ENCODE measurements at regions not wholly inside any gene's neighbourhood (a gene's known extent, or its start where the extent isn't known, plus 50 kb on each side); places are given as distances from the start of the nearest gene placed in this dataset.
"Not testable (repeated sequence)": the region's sequence is repeated elsewhere in the genome, so short reads cannot be mapped to it uniquely, and the experiment has no call there.

DNA sequence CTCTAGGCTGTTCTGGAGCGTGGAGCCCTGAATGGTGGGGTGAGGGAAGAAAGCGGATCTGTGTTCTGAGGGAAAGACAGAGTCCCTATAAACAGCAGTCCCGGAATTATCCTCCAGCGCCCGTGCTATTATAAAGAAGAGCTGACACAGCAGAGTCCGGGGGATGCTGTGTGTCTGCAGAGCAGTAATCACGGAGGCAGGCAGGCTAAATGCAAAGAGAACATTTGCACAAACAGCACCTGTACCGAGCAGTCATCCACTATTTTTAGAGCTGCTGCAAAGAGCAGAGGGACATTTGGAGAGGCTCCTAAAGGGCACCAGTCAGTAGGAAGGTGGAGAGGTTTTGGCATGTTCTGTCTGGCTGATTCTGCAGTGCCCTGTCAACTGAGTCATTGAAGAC lies 293.8 kb upstream of the SLC14A2 start:
- DNase-seq = no peak

DNA sequence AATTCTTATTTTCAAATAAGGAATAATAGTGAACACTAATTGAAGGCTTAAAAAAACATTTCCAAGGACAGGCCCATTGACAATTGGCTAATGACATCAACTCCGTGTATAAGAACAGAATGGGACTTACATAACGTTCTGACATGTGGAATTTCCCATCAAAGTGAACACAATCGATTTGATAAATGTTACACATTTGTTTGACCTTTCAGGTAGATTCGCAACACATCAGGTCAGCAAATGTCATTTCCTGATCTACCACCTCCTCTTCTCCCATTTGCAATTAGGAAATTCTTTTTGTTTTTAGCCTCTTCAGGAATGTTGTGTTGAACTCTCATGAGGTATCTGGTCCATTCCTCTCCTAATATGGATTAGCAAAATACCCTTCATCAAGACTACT lies 292.9 kb upstream of the SLC14A2 start:
- DNase-seq = no peak

DNA sequence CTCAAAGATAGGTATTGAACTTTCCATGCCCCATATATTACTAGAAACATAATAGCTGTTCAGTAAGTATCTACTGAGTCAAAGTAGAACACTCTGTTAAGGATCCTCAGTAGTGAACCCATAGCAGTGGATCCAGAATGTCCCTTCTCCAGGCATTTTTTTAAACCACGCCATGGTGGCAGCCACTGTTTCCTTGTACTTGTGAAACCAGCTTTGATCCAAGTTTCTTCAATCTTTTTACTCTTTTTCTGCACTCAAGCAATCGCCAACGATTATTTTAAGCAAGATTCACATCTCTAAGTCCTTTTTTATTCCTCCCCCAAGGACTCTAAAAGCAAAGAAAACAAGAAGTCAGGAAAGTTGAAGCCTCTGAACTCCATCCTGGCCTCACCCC lies 291.2 kb upstream of the SLC14A2 start:
- no peak for DNase-seq

DNA sequence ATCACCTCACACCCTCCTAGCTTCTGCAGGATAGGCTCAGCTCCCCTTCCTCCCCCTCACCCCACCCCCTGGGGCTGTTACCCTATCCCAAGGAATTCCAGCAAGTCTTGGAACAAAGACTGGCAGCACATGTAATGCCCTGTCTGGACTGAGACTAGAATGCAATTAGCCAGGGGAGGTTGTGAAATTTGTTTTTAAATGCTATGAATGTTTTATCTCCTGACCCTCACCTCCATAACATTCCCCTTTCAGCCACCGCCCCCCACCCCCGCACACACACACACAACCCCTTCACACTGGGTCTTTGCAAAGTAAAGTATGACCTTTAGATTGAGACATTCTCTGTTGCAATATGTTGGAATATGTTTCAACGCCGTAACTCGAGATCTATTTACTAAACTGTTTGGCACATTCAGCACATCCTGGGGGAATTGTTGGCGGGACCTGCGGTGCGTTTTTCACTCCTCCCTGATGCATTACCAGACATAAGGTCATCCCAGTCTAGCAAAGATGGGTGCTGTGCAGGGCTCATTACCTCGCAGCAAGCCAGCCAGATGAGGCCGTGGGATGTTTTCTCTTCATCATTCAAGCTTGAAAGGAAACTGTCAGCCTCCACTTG lies 290.7 kb upstream of the SLC14A2 start:
- DNase-seq = peak; percentile 69

DNA sequence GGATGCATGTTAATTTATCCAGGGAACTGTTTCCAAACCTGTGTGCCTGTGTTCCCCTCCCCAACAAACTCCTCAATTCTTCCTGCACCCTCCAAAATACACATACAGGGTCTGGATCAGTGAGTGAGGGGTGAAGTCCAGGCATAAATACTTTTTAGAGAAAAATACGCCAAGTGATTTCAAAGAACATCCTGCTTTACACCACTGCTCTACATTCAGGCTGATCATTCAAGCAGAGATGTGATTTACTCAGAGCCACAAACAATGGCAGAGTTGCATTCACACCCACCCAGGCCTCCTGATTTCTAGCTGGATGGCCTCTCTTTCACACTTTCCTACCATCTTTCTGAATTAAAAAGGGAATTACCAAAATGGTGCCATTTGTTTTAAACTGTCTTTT lies 289.5 kb upstream of the SLC14A2 start:
- DNase-seq = peak; percentile 30

DNA sequence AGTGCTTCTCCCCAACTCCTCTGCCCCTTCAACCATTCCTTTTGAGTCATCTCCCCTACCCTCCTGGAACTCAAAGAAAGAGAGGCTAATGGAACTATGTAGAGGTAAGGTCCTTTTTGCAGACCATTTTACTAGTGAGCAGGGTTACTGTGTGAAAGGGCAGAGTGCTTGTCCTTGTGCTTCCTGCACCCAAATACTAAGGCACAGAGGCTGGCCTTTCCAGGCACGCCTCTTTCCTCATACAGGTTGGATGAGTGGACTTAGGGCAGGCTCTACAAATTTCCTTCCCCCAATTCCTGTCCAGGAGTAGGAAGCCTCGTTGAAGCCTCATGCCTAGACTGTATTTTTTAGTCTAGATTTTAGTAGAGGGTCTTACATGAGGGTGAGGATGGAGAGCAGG lies 288.8 kb upstream of the SLC14A2 start:
- DNase-seq = no peak

DNA sequence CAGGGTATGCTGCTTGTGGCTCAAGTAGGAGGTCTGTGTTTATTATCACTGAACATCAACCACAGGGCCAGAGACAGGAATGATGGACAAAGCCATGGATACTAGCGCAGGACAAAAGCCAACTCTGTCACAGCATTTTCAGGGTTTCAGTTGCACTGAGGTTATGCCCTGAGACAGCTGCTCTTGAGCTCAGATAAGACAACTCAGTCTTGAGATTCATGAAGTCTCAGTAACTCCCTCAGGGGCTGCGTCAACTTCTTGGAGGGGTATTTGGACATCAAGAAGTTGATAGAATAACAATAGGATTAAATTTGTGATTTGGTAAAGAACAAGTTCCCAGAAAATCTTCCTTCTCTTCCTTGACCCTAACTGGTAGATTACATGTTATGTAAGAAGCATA lies 287.0 kb upstream of the SLC14A2 start:
- no peak for DNase-seq

DNA sequence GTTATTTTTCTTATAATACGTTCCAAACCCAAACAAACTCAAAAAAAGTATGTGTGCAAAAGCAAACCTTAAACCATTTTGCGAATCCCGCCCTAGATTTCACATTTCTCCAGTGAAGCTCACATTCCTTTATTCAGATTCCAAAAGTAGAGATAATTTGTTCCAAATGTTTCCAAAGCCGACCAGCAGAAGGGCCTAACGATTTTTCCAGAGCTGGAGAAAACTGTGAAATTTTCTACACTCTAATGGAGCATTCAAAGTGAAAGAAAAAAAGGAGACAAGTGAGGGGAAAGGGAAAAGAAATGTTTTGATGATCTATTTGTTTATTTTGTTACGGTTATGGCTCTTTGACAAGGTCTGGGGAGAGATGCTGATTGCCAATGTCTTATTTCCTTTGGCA lies 286.5 kb upstream of the SLC14A2 start:
- peak; percentile 72 for DNase-seq

DNA sequence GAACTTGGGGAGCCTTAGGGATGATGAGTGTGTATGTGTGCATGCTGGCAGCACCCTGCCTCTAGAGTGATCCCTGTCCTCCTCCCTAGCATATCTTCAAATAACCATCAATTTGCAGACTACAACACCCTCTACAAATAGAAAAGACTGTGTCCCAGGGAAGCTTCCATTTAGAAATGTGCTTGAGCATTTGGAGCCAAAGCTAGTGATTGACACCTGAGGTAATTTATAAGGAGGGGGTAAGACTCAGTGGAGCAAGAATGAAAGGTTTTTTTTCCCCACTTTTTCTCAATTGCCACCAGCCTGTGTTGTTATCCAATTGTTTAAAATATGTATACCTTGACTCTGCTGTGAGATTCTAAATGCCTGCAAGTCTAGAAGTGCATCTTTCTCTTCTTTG lies 286.0 kb upstream of the SLC14A2 start:
- DNase-seq = peak; percentile 43

DNA sequence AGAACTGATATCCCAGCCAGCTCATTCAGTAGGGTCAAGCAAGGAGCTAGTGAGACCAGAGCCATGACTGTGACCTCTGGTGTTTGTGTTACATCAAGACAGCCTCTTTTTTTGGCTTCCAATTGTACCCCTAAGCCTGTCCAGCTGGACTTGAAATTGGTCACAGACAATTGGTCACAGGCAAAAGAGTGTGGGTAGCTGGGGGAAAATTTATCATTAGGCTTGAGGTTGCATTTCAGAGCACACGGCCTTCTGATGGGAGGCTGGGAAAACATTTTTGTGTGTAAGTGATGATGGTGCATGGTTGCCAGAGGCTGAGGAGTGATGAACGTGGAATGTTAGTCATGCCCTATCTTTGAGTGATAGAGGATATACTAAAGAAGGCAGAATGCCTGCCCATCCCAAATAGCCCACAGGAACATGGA lies 285.1 kb upstream of the SLC14A2 start:
- no peak for DNase-seq

DNA sequence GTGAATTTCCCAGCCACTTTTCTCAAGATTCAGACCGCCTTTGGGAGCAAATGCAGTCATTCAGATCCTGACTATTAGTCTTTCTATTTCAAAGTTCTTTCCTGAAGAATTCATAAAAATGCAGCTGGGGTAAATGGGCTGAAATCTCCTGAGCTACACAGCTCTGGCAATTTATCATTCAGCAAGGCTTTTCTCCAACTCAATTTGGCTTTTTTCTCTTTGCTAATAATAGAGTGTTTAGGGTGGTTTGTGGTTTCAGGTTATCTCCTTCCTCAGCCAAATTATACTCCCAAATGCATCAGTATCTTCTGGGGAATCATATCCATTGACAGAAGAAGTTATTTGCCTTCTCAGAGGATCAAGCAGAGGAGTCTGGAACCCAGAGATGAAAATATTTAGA lies 282.4 kb upstream of the SLC14A2 start:
- DNase-seq = no peak

DNA sequence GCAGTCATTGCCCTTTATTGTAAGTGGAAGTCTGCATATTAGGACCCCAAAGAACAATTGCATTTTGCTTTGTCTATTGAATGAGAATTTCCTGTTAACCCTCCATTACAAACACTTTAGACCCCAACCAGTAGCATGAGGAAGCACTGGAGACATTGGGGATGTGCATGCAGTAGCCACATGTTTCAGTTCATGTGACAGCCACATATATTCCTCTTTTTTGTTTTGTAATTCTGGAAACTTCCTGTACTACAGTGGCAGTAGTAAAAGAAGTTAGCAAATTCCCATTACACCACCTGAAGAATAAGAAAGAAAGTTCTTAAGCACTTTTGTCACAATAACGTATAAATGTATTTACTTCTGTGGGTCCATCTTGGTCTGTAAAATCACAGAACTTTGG lies 281.1 kb upstream of the SLC14A2 start:
- no peak for DNase-seq

DNA sequence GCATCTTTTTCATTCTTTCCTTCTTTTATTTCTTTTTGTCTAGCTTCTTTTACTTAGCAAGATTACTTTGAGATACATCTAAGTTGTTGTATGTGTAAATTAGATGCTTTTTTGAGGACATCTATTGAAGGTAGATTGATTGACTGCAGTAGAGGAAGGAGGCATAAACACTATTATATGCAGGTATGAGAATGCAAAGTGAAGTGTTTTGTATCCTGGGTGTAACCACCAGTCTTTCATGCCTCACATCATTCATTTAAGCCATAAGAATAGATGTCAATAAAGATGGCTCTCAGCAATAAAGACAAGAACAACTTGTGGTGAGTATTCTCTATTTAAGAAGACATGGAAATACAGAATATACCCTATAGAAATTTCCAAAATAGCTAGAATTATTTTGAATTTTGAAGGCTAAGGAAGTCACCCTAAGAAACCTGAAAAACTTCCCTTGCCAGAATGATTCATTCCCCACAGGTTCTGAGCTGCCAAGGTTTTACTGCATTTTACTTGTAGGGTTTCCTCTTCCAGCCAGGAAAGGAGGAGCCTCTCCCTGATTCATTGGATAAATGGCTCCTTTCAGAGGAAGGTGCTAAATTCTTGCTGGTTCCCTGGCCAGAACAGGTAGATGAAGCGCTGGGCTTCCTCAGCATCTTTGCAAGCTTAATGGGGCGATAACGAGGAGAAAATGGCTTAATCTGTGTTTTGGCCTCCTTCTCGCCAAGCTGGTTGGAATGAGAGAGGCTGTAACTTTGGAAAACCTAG lies 279.8 kb upstream of the SLC14A2 start:
- no peak for DNase-seq

DNA sequence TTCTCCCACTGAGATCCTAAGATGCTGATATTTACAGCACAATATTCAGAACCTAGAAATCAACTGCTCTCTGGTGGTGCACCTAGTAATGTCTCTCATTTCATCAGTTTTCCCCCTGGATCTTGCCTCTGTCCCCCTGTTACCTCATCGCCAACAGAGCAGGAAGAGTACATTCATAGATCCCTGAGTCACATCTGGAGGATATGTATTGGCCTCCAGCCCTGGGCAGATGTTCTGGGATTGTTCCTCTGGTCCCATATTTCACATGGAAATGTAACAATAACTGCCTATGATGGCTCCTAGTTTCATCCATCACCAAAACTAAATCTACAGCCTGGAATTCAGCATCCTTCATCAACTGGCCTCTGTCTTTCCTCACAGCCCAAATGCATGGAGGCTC lies 278.8 kb upstream of the SLC14A2 start:
- DNase-seq = no peak

DNA sequence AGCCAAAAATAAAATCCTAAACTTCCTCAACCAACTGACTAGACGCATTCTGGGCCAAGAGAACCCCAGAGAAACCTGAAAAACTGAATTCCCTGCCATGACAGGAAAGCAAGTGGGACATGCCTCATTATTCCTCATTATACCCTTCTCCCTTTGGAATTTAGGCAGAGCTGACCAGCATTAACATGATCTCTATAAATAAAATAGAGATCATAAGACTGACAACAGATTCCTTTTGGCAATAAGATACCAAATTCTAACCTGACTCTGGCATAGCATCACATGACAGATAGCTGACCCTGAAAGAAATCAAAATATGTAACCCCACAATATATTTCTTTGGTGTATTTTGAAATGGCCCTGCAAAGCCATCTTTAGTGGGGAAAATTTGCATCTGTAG lies 277.8 kb upstream of the SLC14A2 start:
- DNase-seq = no peak

DNA sequence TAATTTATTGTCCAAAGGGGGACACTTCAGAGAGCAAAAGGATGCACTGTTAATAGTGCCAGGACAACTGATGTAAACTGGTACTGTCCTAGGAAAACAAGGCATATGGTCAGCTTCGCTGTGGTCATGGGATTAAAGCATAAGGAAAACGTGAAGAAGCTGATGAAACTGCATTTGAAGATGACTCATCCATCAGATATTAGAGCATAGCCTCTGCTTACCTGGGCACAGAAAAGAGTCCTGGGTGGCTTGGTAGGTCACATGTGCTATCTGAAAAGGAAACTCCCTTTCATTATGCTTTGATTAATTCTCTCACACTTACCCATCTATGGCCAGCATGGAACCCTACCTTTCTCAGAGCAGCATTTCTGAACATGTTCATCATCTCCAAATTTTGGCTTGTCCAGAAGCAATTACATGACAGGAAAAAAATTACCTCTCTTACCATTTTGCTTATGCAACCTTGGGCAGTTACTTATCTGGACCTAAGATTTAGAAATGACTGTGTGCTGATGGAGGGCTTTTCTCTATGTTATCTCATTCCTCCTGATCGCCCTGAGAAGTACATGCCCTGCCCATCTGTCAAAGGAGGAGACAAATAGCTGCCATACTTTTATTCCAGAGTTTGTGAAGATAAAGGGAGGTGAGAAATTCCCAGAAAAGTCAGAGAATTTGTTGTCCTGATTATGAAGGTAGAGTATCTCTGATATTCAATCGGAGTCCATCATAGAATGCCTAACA lies 275.3 kb upstream of the SLC14A2 start:
- DNase-seq = no peak

DNA sequence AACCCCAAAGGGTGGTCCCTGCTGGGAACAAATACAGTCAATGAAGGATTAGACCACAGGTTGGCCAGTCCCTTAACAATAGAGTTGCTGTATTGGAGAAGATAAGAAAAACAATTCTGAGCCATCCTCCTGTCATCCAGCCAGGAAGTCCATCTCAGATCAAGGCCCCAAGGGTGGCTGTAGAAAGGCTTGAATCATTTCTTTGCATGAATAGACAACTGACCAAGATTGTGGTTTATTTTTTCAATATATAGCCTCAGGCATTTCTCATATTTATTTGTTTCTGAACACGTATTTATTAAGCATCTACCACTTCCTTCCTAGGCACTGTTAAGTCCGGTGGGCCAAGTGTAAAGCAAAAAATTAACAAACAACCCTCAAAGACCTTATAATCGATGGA lies 274.4 kb upstream of the SLC14A2 start:
- no peak for DNase-seq

DNA sequence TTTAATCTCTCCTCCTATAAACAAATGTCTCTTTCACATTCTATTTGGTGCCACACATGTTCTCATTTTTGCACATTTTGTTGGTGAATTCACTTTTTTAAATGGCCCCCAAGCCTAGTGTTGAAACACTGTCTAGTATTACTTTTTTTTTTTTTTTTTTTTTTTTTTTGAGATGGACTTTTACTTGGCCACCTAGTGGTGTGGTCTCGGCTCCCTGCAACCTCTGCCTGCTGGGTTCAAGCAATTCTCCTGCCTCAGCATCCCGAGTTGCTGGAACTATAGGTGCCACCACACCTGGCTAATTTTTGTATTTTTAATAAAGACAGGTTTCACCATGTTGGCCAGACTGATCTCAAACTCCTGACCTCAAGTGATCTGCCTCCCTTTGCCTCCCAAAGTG lies 273.8 kb upstream of the SLC14A2 start:
- no peak for DNase-seq

DNA sequence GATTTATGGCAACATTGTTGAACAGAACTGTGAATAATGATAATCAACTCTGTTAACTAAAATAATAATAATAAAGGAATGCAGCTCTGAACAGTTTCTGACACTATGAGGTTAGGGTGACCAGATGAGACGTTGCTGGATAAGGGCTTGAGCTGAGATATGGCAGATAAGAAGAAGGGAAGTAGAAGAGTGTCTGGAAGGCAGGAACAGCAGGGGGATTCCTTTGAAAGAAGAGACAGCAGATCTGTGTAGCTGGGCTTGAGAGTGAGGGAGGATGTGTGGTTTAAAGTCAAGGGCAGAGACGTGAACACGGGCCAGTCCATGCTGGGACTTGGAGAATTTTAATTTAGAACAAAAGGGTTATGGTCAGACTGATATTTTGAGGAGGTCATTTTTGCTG lies 273.1 kb upstream of the SLC14A2 start:
- DNase-seq = no peak

DNA sequence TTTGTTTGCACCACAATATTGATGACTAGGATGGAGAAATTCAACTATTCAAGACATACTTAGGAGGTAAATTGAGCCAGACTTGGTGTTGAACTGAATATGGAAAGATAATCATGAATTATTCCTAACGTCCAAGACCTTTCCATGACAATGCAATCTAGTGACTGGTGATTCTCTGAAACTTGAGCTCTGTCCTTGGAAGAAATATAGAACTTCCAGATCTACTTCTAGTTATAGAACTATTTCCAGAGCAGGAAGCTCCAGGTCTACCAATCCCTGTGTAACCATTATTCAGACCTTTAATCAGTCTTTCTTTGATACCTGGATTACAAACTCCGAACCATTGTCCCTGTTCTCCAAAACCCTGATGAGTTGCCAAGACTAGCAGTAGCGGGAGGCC lies 272.6 kb upstream of the SLC14A2 start:
- no peak for DNase-seq

DNA sequence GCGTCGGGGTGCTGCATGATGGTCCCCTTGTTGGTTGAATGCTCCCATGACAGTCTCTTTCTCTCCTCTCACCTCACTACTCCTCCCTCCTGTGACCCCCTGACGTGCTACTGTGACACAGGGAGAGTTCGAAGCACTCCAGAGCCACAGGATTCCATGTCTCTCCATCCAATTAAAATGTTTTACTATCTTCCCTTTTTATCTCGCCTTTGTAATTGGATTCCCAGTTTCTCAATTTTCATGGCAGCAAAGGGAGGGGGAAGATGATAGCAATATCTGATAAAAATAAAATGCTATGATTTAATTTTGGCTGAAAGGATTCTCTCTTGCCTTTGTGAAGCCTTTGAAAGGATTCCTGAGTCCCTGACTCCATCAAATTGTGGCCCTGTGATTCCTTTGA lies 271.9 kb upstream of the SLC14A2 start:
- DNase-seq = no peak

DNA sequence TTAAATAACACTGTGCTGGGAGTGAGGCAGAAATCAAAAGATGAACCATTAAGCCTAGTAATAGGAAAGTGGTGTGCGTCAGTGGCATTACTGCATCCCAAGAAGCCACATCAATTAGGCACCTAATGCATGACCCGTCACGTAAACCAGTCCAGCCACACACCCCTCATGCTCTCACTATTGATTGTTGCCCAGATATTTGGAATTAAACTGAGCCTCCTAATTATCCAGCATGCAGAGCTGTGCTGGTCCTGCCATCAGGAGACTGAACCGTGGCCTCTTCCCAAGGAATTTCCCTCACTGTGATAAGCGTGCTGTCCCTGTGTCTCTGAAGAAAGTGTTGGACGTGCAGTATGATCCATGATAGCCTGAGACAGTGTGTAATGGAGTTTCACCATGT lies 270.6 kb upstream of the SLC14A2 start:
- DNase-seq = not testable (repeated sequence)

DNA sequence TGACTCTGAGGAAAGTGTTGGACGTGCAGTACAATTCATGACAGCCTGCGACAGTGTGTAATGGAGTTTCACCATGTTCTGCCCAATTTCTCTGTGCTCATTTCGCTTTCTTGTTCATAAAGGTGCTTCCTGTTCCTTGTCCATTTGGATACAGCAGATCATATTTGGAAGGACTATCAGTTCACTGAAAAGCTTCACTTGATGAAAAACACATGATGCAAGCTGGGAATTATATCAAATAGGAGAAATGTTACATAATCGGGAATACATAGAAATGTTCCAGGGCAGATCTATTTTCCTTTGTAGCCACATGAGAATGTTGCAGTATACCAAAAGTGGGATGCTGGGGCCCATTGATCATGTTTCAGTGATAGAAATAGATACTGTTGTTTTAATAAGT lies 266.3 kb upstream of the SLC14A2 start:
- DNase-seq = no peak

DNA sequence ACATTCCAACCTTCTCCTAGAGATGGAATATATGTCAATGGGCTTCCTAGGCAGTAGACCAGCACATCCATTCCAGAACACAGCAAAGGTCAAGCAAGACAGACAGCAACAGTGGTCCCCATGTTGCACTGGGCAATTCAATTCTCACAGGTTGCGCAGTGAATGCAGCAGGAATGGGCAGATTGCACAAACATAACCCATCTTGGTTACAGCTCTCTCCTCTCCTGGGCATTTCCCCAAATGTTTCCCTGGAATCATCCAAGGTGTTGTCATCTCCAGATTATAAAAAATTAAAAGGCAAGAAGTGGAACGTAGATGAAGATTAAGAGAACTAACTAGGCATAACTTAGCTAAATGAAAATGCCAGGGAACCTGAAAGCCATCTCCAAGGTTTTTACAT lies 265.8 kb upstream of the SLC14A2 start:
- no peak for DNase-seq

All from eye (tissue), 1 donor.